OCI-LY1 (cell line): ENCODE measurements at regions not wholly inside any gene's neighbourhood (a gene's known extent, or its start where the extent isn't known, plus 50 kb on each side); places are given as distances from the start of the nearest gene placed in this dataset.

Experiments used
- EZH2 ChIP-seq: fragments of 200-600 bp; sonication (generic), shearing (Covaris generic); IDR thresholded peaks from 2 replicates; pipeline ENCODE4 v1.8.0; 2017; ENCODE audit warnings: borderline replicate concordance, mixed run types, mild to moderate bottlenecking, antibody characterized with exemption, low read length, moderate library complexity, mixed read lengths
- TF ChIP-seq, protein P1 (sequence below): fragments of 200-600 bp; sonication (generic), shearing (Covaris generic); IDR thresholded peaks from 2 replicates; pipeline ENCODE4 v1.5.1; 2017; ENCODE audit warnings: mild to moderate bottlenecking, antibody characterized with exemption, low read length, moderate library complexity, mixed read lengths

- TF ChIP-seq, protein P1, sequence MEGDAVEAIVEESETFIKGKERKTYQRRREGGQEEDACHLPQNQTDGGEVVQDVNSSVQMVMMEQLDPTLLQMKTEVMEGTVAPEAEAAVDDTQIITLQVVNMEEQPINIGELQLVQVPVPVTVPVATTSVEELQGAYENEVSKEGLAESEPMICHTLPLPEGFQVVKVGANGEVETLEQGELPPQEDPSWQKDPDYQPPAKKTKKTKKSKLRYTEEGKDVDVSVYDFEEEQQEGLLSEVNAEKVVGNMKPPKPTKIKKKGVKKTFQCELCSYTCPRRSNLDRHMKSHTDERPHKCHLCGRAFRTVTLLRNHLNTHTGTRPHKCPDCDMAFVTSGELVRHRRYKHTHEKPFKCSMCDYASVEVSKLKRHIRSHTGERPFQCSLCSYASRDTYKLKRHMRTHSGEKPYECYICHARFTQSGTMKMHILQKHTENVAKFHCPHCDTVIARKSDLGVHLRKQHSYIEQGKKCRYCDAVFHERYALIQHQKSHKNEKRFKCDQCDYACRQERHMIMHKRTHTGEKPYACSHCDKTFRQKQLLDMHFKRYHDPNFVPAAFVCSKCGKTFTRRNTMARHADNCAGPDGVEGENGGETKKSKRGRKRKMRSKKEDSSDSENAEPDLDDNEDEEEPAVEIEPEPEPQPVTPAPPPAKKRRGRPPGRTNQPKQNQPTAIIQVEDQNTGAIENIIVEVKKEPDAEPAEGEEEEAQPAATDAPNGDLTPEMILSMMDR, result no peak
- TF ChIP-seq EZH2, result no peak
Observed at GRCh38 chr3:23706111-23706510, 99.6 kb upstream of the UBE2E1 start.
